ENCODE measurements at regions not wholly inside any gene's neighbourhood (a gene's known extent, or its start where the extent isn't known, plus 50 kb on each side); places are given as distances from the start of the nearest gene placed in this dataset.

DNA sequence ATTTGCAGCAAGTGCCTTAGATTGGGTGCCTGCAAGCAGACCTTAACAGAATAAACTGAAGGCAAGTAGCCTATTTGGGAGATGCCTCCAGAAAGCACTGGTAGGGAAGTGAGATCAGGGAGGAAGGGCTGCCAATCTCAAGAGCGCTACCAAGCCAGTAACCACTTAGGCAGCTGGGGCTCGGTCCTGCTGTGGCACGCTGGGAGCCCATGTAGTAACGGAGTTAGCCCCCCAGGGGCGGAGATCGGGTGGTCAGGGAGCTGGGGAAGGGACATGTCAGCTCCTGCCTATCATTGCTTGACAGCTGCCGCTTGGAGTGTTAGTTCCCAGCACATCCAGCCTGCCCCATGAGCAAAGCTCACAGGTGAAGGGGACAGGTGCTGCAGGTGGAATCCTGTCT is 127.0 kb downstream of the CEBPB start:
- H3K36me3 ChIP-seq (ENCODE audit: control insufficient read depth, insufficient read depth, low read length) = no peaks in the 10 kb centered on the region
- DNase-seq (ENCODE audit: extremely low read depth, insufficient read length) = no peak
- H3K4me3 ChIP-seq (replicated peaks; ENCODE audit: low read depth, low read length) = no peak overlapping the region
- no peaks in the 10 kb centered on the region; the same call in none of the 2 replicates for H3K27me3 ChIP-seq (replicated peaks; ENCODE audit: control insufficient read depth, insufficient read depth, low read length)
- TF ChIP-seq, protein P1, sequence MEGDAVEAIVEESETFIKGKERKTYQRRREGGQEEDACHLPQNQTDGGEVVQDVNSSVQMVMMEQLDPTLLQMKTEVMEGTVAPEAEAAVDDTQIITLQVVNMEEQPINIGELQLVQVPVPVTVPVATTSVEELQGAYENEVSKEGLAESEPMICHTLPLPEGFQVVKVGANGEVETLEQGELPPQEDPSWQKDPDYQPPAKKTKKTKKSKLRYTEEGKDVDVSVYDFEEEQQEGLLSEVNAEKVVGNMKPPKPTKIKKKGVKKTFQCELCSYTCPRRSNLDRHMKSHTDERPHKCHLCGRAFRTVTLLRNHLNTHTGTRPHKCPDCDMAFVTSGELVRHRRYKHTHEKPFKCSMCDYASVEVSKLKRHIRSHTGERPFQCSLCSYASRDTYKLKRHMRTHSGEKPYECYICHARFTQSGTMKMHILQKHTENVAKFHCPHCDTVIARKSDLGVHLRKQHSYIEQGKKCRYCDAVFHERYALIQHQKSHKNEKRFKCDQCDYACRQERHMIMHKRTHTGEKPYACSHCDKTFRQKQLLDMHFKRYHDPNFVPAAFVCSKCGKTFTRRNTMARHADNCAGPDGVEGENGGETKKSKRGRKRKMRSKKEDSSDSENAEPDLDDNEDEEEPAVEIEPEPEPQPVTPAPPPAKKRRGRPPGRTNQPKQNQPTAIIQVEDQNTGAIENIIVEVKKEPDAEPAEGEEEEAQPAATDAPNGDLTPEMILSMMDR (IDR thresholded peaks at IDR 0.05; ENCODE audit: insufficient read depth, low read length, poor library complexity, severe bottlenecking) = no peak

DNA sequence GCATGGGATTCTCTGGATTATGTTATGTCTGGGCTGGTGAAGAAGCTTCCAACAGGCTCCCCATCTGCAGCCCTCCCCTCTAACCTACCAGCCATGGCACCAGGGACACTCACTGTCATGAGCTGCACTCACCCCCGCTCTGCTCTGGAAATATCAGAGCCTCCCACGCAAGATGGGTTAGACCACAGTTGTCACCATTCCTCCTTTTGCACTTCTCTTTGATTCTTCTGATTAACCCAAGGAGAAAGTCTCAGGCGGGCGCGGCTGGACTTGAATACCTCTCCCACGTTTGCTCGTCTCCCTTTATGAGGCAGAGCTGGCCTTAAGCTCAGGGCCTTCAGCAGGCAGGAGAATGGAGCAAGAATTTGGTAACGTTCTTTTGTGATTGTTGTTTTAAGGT is 128.1 kb downstream of the CEBPB start:
- no peaks in the 10 kb centered on the region; the same call in none of the 2 replicates for H3K27me3 ChIP-seq (replicated peaks; ENCODE audit: control insufficient read depth, insufficient read depth, low read length)
- TF ChIP-seq, protein P1 (IDR thresholded peaks at IDR 0.05; ENCODE audit: insufficient read depth, low read length, poor library complexity, severe bottlenecking) = no peak
- no peak overlapping the region for H3K4me3 ChIP-seq (replicated peaks; ENCODE audit: low read depth, low read length)
- DNase-seq (ENCODE audit: extremely low read depth, insufficient read length) = no peak
- H3K36me3 ChIP-seq (ENCODE audit: control insufficient read depth, insufficient read depth, low read length) = no peaks in the 10 kb centered on the region

DNA sequence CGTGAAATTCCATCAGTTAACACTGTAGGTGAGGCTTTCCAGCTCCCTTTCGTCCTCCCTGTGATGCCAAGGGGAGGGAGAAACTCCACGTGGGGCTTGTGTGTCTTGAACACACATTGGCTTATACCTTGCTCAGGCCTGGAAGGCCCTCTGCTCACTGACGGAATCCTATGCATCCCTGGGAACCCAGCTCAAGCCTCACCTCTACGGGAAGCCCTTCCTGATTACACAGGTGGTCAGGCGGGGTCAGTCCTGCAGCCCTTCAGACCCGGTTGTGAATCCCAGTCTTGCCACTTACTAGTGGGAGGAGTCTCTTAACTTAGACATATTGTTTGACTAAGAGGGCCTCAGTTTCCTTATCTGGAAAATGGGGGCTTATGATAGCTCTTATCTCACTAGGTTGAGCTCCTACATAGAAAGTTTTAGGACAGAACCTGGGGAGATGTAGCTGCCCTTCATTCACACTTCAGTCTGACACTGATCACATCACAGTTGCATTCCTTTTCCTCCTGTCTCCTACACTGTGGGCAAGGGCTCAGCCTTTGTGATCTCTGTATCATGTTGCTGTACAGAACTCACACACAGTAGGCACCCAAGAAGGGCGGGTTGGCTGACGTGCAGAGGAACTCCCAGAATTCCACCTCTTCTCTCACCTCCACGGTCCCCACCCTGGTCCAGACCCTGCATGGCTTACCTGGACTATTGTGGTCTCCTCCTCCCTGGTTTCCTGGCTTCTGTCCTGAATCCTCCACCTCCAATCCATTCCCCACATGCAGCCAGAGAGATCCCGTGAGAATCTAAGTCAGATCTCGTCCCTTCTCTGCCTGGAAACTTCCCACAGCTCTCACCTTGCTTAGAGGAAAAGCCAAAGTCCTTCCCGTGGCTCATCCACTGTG is 129.6 kb downstream of the CEBPB start:
- no peak for DNase-seq (ENCODE audit: extremely low read depth, insufficient read length)
- Histone ChIP-seq H3K4me3 (replicated peaks; ENCODE audit: low read depth, low read length) (no peak overlapping the region), H3K36me3 (ENCODE audit: control insufficient read depth, insufficient read depth, low read length) (no peaks in the 10 kb centered on the region), H3K27me3 (replicated peaks; ENCODE audit: control insufficient read depth, insufficient read depth, low read length) (no peaks in the 10 kb centered on the region; the same call in 1 of the 2 replicates)
- TF ChIP-seq, protein P1 (IDR thresholded peaks at IDR 0.05; ENCODE audit: insufficient read depth, low read length, poor library complexity, severe bottlenecking) = no peak

DNA sequence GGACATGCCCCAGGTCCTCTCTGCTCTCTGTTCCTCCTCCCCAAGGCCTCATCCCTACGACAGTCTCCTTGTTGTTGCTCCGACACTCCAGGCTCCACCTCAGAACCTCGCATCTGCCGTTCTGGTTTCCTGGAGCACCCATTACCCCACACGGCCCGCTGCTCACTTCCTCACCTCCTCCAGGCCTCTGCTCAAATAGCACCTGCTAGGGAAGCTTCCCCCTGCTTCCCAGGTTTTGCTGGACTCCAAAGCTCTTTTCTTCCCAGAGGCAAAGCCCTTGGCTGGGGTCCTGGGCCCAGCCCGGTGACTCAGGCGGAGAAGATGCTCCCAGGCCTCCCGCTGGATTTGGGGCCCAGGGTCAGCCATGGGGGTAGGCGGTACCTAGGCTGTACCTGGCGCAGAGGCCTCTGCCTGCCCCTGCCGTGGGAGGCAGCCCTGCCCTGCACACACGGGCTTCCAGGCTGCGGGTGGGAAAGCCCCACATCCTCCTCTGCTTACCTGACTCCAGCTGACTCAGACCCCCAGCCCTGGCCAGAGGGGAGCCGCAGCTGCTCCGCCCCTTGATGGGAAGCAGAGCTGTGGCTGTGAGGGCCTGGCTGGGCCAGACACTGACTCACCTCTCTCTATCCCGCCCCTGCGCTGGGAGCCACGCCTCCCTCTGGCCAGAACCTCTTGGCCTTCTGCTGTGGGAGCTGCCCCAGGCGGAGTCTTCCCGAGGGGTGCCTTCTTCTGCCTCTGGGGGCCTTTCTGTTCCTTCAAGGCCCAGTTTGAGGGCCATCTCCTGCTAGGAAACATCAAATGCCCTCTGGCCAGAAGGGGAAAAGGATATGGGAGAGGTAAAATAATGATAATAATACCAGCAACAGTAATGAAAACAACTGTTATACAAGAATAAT is 130.5 kb downstream of the CEBPB start:
- Histone ChIP-seq H3K4me3 (replicated peaks; ENCODE audit: low read depth, low read length) (no peak overlapping the region), H3K36me3 (ENCODE audit: control insufficient read depth, insufficient read depth, low read length) (no peaks in the 10 kb centered on the region), H3K27me3 (replicated peaks; ENCODE audit: control insufficient read depth, insufficient read depth, low read length) (no peaks in the 10 kb centered on the region; the same call in 1 of the 2 replicates)
- no peak for DNase-seq (ENCODE audit: extremely low read depth, insufficient read length)
- TF ChIP-seq, protein P1 (IDR thresholded peaks at IDR 0.05; ENCODE audit: insufficient read depth, low read length, poor library complexity, severe bottlenecking) = no peak

DNA sequence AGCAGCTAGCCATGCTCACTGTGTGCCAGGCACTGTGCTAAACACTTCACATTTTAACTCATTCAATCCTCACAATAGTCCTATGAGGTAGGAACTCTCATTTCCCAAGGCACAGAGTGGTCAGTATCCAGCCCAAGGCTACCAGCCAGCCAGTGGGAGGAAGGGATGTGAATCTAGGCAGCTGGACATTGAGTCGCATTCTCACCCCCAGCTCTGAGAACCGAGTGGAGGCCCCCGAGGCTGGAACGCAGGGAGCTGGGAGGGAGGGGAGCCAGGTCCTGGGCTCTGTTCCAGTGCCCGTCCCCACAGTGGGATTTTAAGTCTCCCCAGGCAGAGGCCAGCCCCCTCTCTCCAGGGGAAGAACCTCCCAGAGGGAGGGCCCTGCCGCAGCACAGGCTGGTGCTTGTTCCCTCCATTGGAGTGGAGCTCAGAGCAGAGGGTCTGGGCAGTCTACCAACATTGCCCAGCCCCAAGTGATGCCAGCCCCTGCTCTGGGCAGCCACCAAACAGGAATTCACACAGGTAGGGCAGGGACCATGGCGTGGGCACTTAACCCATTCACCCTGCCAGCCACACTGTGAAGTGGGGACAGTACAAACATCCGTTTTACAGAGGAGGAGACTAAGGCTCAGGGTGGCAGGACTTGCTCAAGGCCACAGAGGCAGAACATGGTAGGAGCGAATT is 131.3 kb downstream of the CEBPB start:
- Histone ChIP-seq H3K4me3 (replicated peaks; ENCODE audit: low read depth, low read length) (no peak overlapping the region), H3K27me3 (replicated peaks; ENCODE audit: control insufficient read depth, insufficient read depth, low read length) (no peaks in the 10 kb centered on the region; the same call in 1 of the 2 replicates), H3K36me3 (ENCODE audit: control insufficient read depth, insufficient read depth, low read length) (no peaks in the 10 kb centered on the region)
- TF ChIP-seq, protein P1 (IDR thresholded peaks at IDR 0.05; ENCODE audit: insufficient read depth, low read length, poor library complexity, severe bottlenecking) = no peak
- no peak for DNase-seq (ENCODE audit: extremely low read depth, insufficient read length)
